ENCODE measurements at regions not wholly inside any gene's neighbourhood (a gene's known extent, or its start where the extent isn't known, plus 50 kb on each side); places are given as distances from the start of the nearest gene placed in this dataset.
A peak's percentile ranks its signal among the peaks of the same experiment; 100 is the strongest.

DNA sequence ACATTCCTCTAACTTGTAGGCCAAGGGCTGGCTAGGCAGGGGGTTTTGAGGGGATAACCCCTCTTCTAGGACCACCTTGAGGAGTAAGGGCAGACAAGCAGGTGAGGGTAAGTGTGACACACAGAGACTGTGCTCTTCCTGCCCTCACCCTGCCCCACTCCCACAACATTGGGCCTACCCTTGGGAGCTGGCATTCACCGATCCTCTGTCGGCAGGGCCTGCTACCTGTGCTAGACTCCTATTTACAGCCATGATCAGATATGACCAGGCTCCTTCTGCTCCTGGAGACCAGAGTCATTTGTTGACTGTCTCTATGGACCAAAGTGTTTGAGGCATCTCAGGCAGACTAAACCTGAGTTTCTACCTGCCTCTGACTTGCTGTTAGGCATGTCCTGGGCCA lies 68.3 kb downstream of the SYF2 start:
- H3K27ac ChIP-seq, result no peak overlapping the region
- TF ChIP-seq ZFX (IDR thresholded peaks at IDR 0.05; ENCODE audit: borderline replicate concordance), result no peak
- TF ChIP-seq, protein P1, sequence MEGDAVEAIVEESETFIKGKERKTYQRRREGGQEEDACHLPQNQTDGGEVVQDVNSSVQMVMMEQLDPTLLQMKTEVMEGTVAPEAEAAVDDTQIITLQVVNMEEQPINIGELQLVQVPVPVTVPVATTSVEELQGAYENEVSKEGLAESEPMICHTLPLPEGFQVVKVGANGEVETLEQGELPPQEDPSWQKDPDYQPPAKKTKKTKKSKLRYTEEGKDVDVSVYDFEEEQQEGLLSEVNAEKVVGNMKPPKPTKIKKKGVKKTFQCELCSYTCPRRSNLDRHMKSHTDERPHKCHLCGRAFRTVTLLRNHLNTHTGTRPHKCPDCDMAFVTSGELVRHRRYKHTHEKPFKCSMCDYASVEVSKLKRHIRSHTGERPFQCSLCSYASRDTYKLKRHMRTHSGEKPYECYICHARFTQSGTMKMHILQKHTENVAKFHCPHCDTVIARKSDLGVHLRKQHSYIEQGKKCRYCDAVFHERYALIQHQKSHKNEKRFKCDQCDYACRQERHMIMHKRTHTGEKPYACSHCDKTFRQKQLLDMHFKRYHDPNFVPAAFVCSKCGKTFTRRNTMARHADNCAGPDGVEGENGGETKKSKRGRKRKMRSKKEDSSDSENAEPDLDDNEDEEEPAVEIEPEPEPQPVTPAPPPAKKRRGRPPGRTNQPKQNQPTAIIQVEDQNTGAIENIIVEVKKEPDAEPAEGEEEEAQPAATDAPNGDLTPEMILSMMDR (IDR thresholded peaks at IDR 0.05), result no peak

- TF ChIP-seq, protein P1 (IDR thresholded peaks at IDR 0.05), result no peak
- TF ChIP-seq ZFX (IDR thresholded peaks at IDR 0.05; ENCODE audit: borderline replicate concordance), result no peak
Measured at GRCh38 chr1:25161981-25162380, 70.3 kb downstream of the SYF2 start.

DNA sequence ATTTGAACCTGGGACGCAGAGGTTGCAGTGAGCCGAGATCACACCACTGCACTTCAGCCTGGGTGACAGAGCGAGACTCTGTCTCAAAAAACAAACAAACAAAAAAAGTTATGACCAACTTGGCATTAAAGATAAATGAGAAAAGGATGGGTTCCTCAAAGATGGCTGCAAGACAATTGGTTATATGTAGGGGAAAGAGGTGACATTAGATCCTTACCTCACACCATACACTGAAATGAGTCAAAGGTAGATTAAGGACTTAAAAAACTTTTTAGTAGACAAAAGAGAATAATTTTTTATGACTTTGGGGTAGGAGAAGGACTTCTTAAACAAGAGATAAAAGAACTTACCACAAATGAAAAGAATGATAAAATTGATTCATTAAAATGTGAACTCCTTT lies 74.5 kb downstream of the SYF2 start:
- TF ChIP-seq, protein P1 (IDR thresholded peaks at IDR 0.05), result no peak
- no peak for TF ChIP-seq ZFX (IDR thresholded peaks at IDR 0.05; ENCODE audit: borderline replicate concordance)
- H3K27ac ChIP-seq, result no peak overlapping the region

More at GRCh38 chr1:25161981-25162380, 70.3 kb downstream of the SYF2 start:
- no peak overlapping the region for H3K27ac ChIP-seq

DNA sequence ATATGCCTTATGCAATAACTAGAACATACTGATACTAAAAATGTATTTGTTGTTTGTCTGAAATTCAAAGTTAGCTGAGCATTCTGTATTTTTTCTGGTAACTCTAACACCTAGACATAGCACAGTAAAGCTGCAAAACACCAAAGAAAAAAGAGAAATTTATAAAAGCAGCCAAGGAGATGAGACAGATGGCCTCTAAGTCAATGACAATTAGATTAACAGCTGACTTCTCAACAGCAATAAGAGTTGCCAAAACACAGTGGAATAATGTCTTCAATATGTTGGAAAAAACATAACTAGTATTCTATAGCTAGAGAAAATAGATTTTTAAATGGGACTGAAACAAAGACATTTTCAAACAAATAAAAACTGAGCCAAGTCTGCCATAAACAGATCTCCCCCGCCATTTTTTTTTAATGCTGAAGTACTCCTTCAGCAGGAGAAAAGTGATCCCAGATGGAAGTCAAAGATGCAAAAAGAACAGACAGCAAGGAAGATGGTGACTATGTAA lies 81.3 kb downstream of the SYF2 start:
- no peak for TF ChIP-seq ZFX (IDR thresholded peaks at IDR 0.05; ENCODE audit: borderline replicate concordance)
- TF ChIP-seq, protein P1 (IDR thresholded peaks at IDR 0.05), result no peak
- no peak overlapping the region for H3K27ac ChIP-seq

- H3K27ac ChIP-seq, result no peak overlapping the region
- TF ChIP-seq, protein P1 (IDR thresholded peaks at IDR 0.05), result peak; percentile 55
- TF ChIP-seq ZFX (IDR thresholded peaks at IDR 0.05; ENCODE audit: borderline replicate concordance), result no peak
Measured at GRCh38 chr1:25148673-25149300, 83.5 kb downstream of the SYF2 start.

DNA sequence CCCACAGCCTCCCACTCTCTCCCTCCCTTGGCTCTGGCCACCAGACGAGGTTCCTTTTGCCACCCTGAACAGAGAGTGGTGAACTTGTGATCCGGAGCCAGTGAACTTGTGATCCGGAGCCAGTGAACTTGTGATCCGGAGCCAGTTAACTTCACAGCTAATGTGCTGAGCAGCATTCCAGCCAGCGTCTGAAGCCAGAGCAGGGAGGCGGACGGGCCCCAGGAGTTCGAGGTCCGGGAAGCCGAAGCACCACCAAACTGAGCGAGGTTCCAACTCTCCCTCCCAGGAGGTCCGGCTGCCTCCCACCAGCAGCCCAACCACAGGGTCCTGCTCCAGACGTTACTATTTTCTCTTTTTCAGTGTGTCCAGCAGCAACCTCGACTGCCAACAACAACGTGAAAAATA lies 85.8 kb downstream of the SYF2 start:
- no peak for TF ChIP-seq ZFX (IDR thresholded peaks at IDR 0.05; ENCODE audit: borderline replicate concordance)
- TF ChIP-seq, protein P1 (IDR thresholded peaks at IDR 0.05), result no peak
- no peak overlapping the region for H3K27ac ChIP-seq

DNA sequence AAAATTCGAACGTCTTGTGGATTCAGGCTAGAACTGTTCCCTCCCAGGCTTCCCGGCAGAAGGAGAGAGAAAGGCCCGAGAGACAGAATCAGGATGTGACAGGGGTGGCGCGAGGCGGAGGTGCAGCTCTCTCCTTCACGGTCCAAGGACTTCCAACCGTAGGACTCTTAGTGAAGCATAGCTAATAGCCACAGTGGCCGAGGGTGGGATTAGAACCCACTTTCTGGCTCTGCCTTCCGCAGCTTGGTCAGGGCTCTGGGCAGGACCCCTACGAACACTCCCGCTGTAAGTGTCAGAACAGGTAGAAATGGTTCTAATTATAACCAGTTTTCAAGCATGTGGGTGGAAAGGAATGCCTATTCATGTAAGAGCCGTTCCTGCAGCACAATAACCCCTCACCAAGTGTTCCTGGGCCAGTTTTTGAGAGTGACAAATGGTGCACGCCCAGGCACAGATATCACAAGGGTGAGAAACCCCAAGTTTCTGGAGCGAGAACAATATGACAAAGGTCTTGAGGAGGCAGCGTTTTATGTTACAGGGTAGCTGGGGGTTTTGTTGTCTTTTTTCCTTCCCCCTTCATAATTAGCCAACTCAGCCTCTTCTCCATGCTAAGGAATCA lies 86.4 kb downstream of the SYF2 start:
- no peak overlapping the region for H3K27ac ChIP-seq
- TF ChIP-seq ZFX (IDR thresholded peaks at IDR 0.05; ENCODE audit: borderline replicate concordance), result no peak
